IMR-90 (cell line): ENCODE measurements at regions not wholly inside any gene's neighbourhood (a gene's known extent, or its start where the extent isn't known, plus 50 kb on each side); places are given as distances from the start of the nearest gene placed in this dataset.

ENCODE experiments used
- ATAC-seq: fragments of 200-7000 bp; cut with Tn5 transposase; 2 replicates; pipeline ENCODE4 v1.9.1; 2020; ENCODE audit warnings: low read depth, mild to moderate bottlenecking, moderate library complexity
- BruUV-seq: library from RNA; stranded (reverse); fragments of 400-500 nt; replicated peaks from 2 replicates; lab custom pipeline; 2021; lab: Mats Ljungman, UMichigan
- CTCF ChIA-PET: fragments of 300-600 bp; formaldehyde crosslinking; extraction: SDS; loops from one replicate; lab custom pipeline; 2021; ENCODE audit warnings: antibody characterized with exemption; lab: Yijun Ruan, JAX
- POLR2A ChIA-PET: fragments of 300-600 bp; sonication (Branson Sonifier 250); formaldehyde crosslinking; loops from one replicate; lab custom pipeline; 2022; ENCODE audit warnings: antibody characterized with exemption; ENCODE audit not compliant: unreplicated experiment; lab: Charles Lee
- DNase-seq: peaks from one replicate; pipeline ENCODE4 v3.0.0; 2013
- H2AFZ ChIP-seq: replicated peaks from 2 replicates; pipeline ENCODE3; 2013; ENCODE audit warnings: low read length, mild to moderate bottlenecking; ENCODE audit not compliant: poor library complexity
- H2AK5ac ChIP-seq: 2 replicates; pipeline ENCODE4 v1.6.1; 2013; ENCODE audit warnings: low read depth, low read length, inconsistent platforms
- H2AK9ac ChIP-seq: replicated peaks from 2 replicates; pipeline ENCODE3; 2013; ENCODE audit warnings: mild to moderate bottlenecking, low read depth, low read length, moderate library complexity; ENCODE audit not compliant: poor library complexity
- H2BK120ac ChIP-seq: 2 replicates; pipeline ENCODE4 v1.6.1; 2013; ENCODE audit warnings: low read depth, low read length, inconsistent platforms
- H2BK15ac ChIP-seq: 3 replicates; pipeline ENCODE4 v1.6.1; 2013; ENCODE audit warnings: low read depth, low read length, inconsistent platforms
- H2BK20ac ChIP-seq: 2 replicates; pipeline ENCODE4 v1.6.1; 2013; ENCODE audit warnings: low read depth, mild to moderate bottlenecking, inconsistent platforms, low read length, moderate library complexity
- H2BK5ac ChIP-seq: 2 replicates; pipeline ENCODE4 v1.6.1; 2013; ENCODE audit warnings: mild to moderate bottlenecking, low read depth, low read length, inconsistent platforms; ENCODE audit not compliant: poor library complexity, severe bottlenecking
- H3K14ac ChIP-seq: replicated peaks from 2 replicates; pipeline ENCODE4 v1.6.1; 2013; ENCODE audit warnings: low read depth, low read length, inconsistent platforms
- H3K18ac ChIP-seq: 2 replicates; pipeline ENCODE4 v1.6.1; 2013; ENCODE audit warnings: low read depth, low read length, control low read depth
- H3K23ac ChIP-seq: 2 replicates; pipeline ENCODE4 v1.6.1; 2013; ENCODE audit warnings: low read depth, low read length, inconsistent platforms
- H3K27ac ChIP-seq: 2 replicates; pipeline ENCODE4 v1.5.1; 2013; ENCODE audit warnings: mild to moderate bottlenecking, control low read depth, low read length; ENCODE audit not compliant: insufficient read depth
- H3K27me3 ChIP-seq: 2 replicates; pipeline ENCODE4 v1.6.1; 2013; ENCODE audit warnings: low read length; ENCODE audit not compliant: control insufficient read depth, insufficient read depth
- H3K36me3 ChIP-seq: 2 replicates; pipeline ENCODE4 v1.6.1; 2013; ENCODE audit warnings: low read length, mixed read lengths; ENCODE audit not compliant: control insufficient read depth, insufficient read depth
- H3K4ac ChIP-seq: 2 replicates; pipeline ENCODE4 v1.6.1; 2013; ENCODE audit warnings: low read depth, low read length, inconsistent platforms
- H3K4me1 ChIP-seq: 2 replicates; pipeline ENCODE4 v1.6.1; 2013; ENCODE audit warnings: low read length, mixed read lengths; ENCODE audit not compliant: control insufficient read depth, insufficient read depth
- H3K4me2 ChIP-seq: 2 replicates; pipeline ENCODE4 v1.6.1; 2013; ENCODE audit warnings: low read depth, mild to moderate bottlenecking, control low read depth, low read length, moderate library complexity
- H3K4me3 ChIP-seq: 2 replicates; pipeline ENCODE4 v1.5.1; 2013; ENCODE audit warnings: low read depth, mild to moderate bottlenecking, control low read depth, low read length, moderate library complexity; ENCODE audit not compliant: insufficient read depth
- H3K56ac ChIP-seq: 2 replicates; pipeline ENCODE4 v1.6.1; 2013; ENCODE audit warnings: low read length, inconsistent platforms; ENCODE audit not compliant: insufficient read depth; ENCODE audit errors: extremely low read depth
- H3K79me1 ChIP-seq, 2 experiments: 2 replicates each; pipeline ENCODE4 v1.6.1; 2013; ENCODE audit warnings: low read length in 2 of 2, inconsistent platforms in 1 of 2, low read depth in 1 of 2
- H3K9ac ChIP-seq: 2 replicates; pipeline ENCODE4 v1.6.1; 2013; ENCODE audit warnings: low read depth, low read length, control low read depth
- H3K9me1 ChIP-seq: 2 replicates; pipeline ENCODE4 v1.6.1; 2013; ENCODE audit warnings: low read length, inconsistent platforms; ENCODE audit not compliant: insufficient read depth
- H3K9me3 ChIP-seq: 2 replicates; pipeline ENCODE4 v1.6.1; 2013; ENCODE audit warnings: low read length; ENCODE audit not compliant: control insufficient read depth, insufficient read depth
- H4K20me1 ChIP-seq: 2 replicates; pipeline ENCODE4 v1.6.1; 2013; ENCODE audit warnings: low read length, inconsistent platforms; ENCODE audit not compliant: insufficient read depth
- H4K5ac ChIP-seq: 2 replicates; pipeline ENCODE4 v1.6.1; 2013; ENCODE audit warnings: mild to moderate bottlenecking, low read depth, low read length, control low read depth
- H4K8ac ChIP-seq, 2 experiments: 2 replicates each; pipeline ENCODE4 v1.6.1; 2013; ENCODE audit warnings: low read depth in 2 of 2, low read length in 2 of 2, control low read depth in 1 of 2, inconsistent platforms in 1 of 2
- H4K91ac ChIP-seq: 2 replicates; pipeline ENCODE4 v1.6.1; 2013; ENCODE audit warnings: low read depth, low read length, inconsistent platforms; ENCODE audit not compliant: insufficient read depth
- BHLHE40 ChIP-seq: fragments of 150-350 bp; IDR thresholded peaks from 2 replicates; pipeline ENCODE4 v1.6.1; 2016; ENCODE audit warnings: mild to moderate bottlenecking, low read depth, low read length
- NFE2L2 ChIP-seq: fragments of 150-350 bp; IDR thresholded peaks from 2 replicates; pipeline ENCODE4 v1.6.1; 2016; ENCODE audit warnings: low read depth, mild to moderate bottlenecking, low read length
- POLR2A ChIP-seq: IDR thresholded peaks from 2 replicates; pipeline ENCODE4 v1.6.1; 2012; ENCODE audit warnings: mild to moderate bottlenecking, low read depth, low read length
- RCOR1 ChIP-seq: IDR thresholded peaks from 2 replicates; pipeline ENCODE4 v1.6.1; 2012; ENCODE audit warnings: mild to moderate bottlenecking, low read length, improper control_type of control experiment; ENCODE audit not compliant: insufficient replicate concordance
- RFX5 ChIP-seq: IDR thresholded peaks from 2 replicates; pipeline ENCODE4 v1.8.0; 2012; ENCODE audit warnings: low read depth, mild to moderate bottlenecking, low read length, moderate library complexity
- WGBS, 2 experiments: methylation state at CpG; one replicate each; pipeline versions ENCODE4 v1.1.5 to v1.1.7; 2013; ENCODE audit warnings: missing lambda C conversion rate in 2 of 2; ENCODE audit not compliant: insufficient read length in 1 of 2; ENCODE audit errors: extremely low coverage in 2 of 2; 5-methylcytosine and 5-hydroxymethylcytosine counted together
- dilution Hi-C: fragments of 300-500 bp; cut with HindIII; formaldehyde crosslinking; loops from one replicate; pipeline ENCODE4 v1.14.3; 2018; ENCODE audit warnings: low sequenced_read_pairs; ENCODE audit not compliant: unreplicated experiment
- in situ Hi-C: fragments of 300-500 bp; cut with MboI; formaldehyde crosslinking; loops from 3 replicates; pipeline ENCODE4 v1.14.3; 2019; ENCODE audit warnings: low sequenced_read_pairs, inconsistent platforms, mixed read lengths
- intact Hi-C: fragments of 100-400 bp; cut with micrococcal nuclease; formaldehyde crosslinking; loops from 2 replicates; pipeline ENCODE4 v1.10.0; 2022
- TF ChIP-seq, protein P1 (sequence below): conservative IDR thresholded peaks from 2 replicates; pipeline ENCODE4 v1.5.1; 2012; ENCODE audit warnings: mild to moderate bottlenecking, low read depth, low read length, improper control_type of control experiment

DNA sequence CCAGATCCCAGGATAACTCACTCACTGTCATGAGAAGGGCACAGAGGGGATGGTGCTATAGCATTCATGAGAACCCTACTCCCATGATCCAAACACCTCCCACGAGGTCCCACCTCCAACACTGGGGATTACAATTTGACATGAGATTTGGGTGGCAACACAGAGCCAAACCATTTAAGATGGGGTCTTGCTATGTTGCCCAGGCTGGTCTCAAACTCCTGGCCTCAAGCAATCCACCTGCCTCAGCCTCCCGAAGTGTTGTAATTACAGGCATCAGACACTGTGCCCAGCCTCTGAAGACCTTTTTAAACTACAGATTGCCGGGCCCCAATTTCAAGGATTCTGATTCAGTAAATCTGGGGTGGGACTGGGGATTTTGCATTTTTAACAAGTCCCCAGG lies 98.5 kb downstream of the BAMBI start:
- Histone ChIP-seq H3K9ac (no peak overlapping the region), H3K56ac (no peak overlapping the region), H3K4me2 (no peak overlapping the region), H3K9me3 (no peaks in the 10 kb centered on the region), H3K9me1 (no peaks in the 10 kb centered on the region), H3K4me3 (no peak overlapping the region), H4K91ac (no peak overlapping the region), H3K36me3 (no peaks in the 10 kb centered on the region), H3K14ac (no peak overlapping the region), H3K27me3 (no peaks in the 10 kb centered on the region), H3K23ac (no peak overlapping the region), H4K8ac (no peak overlapping the region), H2AK9ac (no peak overlapping the region), H3K18ac (no peak overlapping the region), H2BK20ac (no peak overlapping the region), H3K27ac (no peak overlapping the region), H2BK120ac (no peak overlapping the region), H2AK5ac (no peak overlapping the region), H3K4ac (no peak overlapping the region), H3K4me1 (no peaks in the 10 kb centered on the region), H2AFZ (no peak overlapping the region), H2BK5ac (no peak overlapping the region), H3K79me1 (no peaks in the 10 kb centered on the region), H4K5ac (no peak overlapping the region), H4K20me1 (no peaks in the 10 kb centered on the region), H2BK15ac (no peak overlapping the region)
- TF ChIP-seq, protein P1, sequence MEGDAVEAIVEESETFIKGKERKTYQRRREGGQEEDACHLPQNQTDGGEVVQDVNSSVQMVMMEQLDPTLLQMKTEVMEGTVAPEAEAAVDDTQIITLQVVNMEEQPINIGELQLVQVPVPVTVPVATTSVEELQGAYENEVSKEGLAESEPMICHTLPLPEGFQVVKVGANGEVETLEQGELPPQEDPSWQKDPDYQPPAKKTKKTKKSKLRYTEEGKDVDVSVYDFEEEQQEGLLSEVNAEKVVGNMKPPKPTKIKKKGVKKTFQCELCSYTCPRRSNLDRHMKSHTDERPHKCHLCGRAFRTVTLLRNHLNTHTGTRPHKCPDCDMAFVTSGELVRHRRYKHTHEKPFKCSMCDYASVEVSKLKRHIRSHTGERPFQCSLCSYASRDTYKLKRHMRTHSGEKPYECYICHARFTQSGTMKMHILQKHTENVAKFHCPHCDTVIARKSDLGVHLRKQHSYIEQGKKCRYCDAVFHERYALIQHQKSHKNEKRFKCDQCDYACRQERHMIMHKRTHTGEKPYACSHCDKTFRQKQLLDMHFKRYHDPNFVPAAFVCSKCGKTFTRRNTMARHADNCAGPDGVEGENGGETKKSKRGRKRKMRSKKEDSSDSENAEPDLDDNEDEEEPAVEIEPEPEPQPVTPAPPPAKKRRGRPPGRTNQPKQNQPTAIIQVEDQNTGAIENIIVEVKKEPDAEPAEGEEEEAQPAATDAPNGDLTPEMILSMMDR: no peak
- TF ChIP-seq RFX5 (no peak), POLR2A (no peak), RCOR1 (no peak), BHLHE40 (no peak), NFE2L2 (no peak)
- intact Hi-C loops (no loop called here), dilution Hi-C loops (no loop called here), in situ Hi-C loops (loop anchor here (25.0 kb wide), 1 partner anchor 88 kb away; the partner anchor contains the start of gene BAMBI)
- ChIA-PET CTCF (no interaction called here), POLR2A (no interaction called here)
- no peak for DNase-seq
- WGBS, 2 experiments: no CpG with 5 or more reads among the region's 3 CpGs
- no TSS peak for BruUV-seq
- ATAC-seq: no peak
